ENCODE measurements at regions not wholly inside any gene's neighbourhood (a gene's known extent, or its start where the extent isn't known, plus 50 kb on each side); places are given as distances from the start of the nearest gene placed in this dataset.

- Histone ChIP-seq H3K9ac (ENCODE audit: low read length) (no peak overlapping the region), H3K9me3 (ENCODE audit: control insufficient read depth, low read depth, low read length) (peaks cover 7% of the 10 kb centered on the region), H3K4me1 (ENCODE audit: control insufficient read depth, low read depth, low read length) (peaks cover 7% of the 10 kb centered on the region), H3K27me3 (ENCODE audit: control insufficient read depth, insufficient read depth, low read length) (no peaks in the 10 kb centered on the region), H3K4me3 (ENCODE audit: low read length) (no peak overlapping the region), H3K27ac (ENCODE audit: low read length) (no peak overlapping the region), H3K36me3 (ENCODE audit: control insufficient read depth, low read depth, low read length) (no peaks in the 10 kb centered on the region)
Observed at GRCh38 chr18:27447930-27448329, 262.8 kb upstream of the CHST9 start.

DNA sequence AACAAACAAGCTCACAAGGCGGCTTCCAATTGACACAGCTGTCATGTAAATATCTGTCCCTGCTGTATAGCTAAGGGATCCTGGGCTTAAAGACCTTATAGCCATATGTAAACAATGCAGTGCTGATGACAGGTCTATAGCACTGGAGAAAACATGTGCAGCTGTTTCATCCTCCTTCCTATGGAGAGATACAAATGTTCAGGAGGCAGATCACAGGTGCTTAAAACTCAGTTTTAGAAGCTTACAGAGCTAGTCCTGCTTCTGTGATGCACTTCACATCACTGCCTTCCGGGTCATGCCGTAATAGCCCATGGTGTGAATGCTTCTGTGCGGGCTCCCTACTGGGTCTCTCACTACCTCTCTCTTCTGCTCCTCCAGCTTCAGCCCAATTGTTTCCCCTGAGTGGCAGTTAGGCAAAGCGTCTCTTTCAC is 262.4 kb upstream of the CHST9 start:
- no peak overlapping the region for H3K4me3 ChIP-seq (ENCODE audit: low read length)

GRCh38 chr18:27430595-27430994 is 245.5 kb upstream of the CHST9 start:
- Histone ChIP-seq H3K4me1 (ENCODE audit: control insufficient read depth, low read depth, low read length) (no peaks in the 10 kb centered on the region), H3K9me3 (ENCODE audit: control insufficient read depth, low read depth, low read length) (no peaks in the 10 kb centered on the region), H3K9ac (ENCODE audit: low read length) (no peak overlapping the region), H3K27me3 (ENCODE audit: control insufficient read depth, insufficient read depth, low read length) (no peaks in the 10 kb centered on the region), H3K4me3 (ENCODE audit: low read length) (no peak overlapping the region), H3K36me3 (ENCODE audit: control insufficient read depth, low read depth, low read length) (no peaks in the 10 kb centered on the region), H3K27ac (ENCODE audit: low read length) (no peak overlapping the region)

More for the DNA sequence above, 262.4 kb upstream of the CHST9 start:
- Histone ChIP-seq H3K27ac (ENCODE audit: low read length) (no peak overlapping the region), H3K9ac (ENCODE audit: low read length) (no peak overlapping the region), H3K27me3 (ENCODE audit: control insufficient read depth, insufficient read depth, low read length) (no peaks in the 10 kb centered on the region), H3K9me3 (ENCODE audit: control insufficient read depth, low read depth, low read length) (peaks cover 7% of the 10 kb centered on the region), H3K4me1 (ENCODE audit: control insufficient read depth, low read depth, low read length) (peaks cover 7% of the 10 kb centered on the region), H3K36me3 (ENCODE audit: control insufficient read depth, low read depth, low read length) (no peaks in the 10 kb centered on the region)

DNA sequence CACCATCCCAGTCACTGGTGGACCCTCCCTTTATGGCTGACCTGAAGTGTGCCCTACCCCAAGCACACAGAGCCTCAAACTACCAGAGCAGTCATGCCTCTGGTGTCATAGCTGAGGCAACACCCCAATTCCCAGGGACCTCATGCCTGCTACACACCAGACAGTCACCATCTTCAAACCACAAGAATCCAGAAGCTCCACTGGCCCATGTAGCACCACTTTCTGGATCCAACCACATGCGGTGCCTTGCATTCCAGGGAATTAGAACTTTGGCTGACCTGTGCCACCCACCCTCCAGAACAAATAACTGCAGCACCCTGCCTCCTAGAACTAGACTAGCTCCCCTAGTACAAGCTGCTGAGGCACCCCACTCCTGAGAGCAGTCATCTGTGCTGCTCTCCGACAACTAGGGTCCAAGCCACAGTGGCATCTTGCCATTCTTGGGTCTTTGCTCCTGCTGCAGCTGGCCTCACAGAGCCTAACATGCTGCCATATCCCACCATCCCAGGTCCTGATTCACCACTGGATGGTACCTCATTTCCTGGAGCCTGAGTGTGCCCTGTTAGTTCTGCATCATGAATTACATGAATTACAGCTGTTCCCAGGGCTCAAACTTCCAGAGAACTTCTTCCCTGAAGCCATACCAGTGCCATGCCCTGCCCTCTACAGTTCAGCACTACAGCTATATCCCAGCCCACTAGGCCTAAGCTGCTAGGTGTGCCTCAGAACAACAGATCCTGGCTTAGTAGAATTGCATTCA is 243.8 kb upstream of the CHST9 start:
- H3K9me3 ChIP-seq (ENCODE audit: control insufficient read depth, low read depth, low read length), result no peaks in the 10 kb centered on the region
- no peaks in the 10 kb centered on the region for H3K36me3 ChIP-seq (ENCODE audit: control insufficient read depth, low read depth, low read length)
- H3K4me3 ChIP-seq (ENCODE audit: low read length), result no peak overlapping the region
- no peaks in the 10 kb centered on the region for H3K27me3 ChIP-seq (ENCODE audit: control insufficient read depth, insufficient read depth, low read length)
- H3K9ac ChIP-seq (ENCODE audit: low read length), result no peak overlapping the region
- H3K27ac ChIP-seq (ENCODE audit: low read length), result no peak overlapping the region
- no peaks in the 10 kb centered on the region for H3K4me1 ChIP-seq (ENCODE audit: control insufficient read depth, low read depth, low read length)

DNA sequence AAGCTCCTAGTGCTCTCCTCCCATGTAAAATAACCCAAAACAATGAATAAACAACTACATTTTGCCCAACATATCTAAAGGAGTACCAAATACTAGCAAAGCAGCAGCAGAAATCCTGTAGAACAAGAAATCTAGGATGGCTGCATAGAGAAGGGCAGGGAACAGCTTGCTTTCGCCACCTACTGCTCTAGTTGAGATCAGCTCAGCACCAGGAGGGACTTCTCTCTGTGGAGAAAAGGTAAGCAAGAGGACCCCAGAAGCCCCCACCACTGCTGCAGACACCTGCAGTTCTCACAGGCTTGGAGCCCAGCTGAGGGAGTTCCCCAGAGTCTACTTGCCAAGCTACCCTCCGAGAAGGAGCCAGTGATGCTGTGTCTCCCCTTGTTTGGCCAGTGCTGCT is 243.0 kb upstream of the CHST9 start:
- H3K9ac ChIP-seq (ENCODE audit: low read length), result no peak overlapping the region

GRCh38 chr18:27423581-27423980 is 238.5 kb upstream of the CHST9 start:
- Histone ChIP-seq H3K36me3 (ENCODE audit: control insufficient read depth, low read depth, low read length) (no peaks in the 10 kb centered on the region), H3K4me3 (ENCODE audit: low read length) (no peak overlapping the region), H3K4me1 (ENCODE audit: control insufficient read depth, low read depth, low read length) (no peaks in the 10 kb centered on the region), H3K9me3 (ENCODE audit: control insufficient read depth, low read depth, low read length) (no peaks in the 10 kb centered on the region), H3K9ac (ENCODE audit: low read length) (no peak overlapping the region), H3K27ac (ENCODE audit: low read length) (no peak overlapping the region), H3K27me3 (ENCODE audit: control insufficient read depth, insufficient read depth, low read length) (no peaks in the 10 kb centered on the region)

More for the DNA sequence above, 243.0 kb upstream of the CHST9 start:
- Histone ChIP-seq H3K9me3 (ENCODE audit: control insufficient read depth, low read depth, low read length) (no peaks in the 10 kb centered on the region), H3K27ac (ENCODE audit: low read length) (no peak overlapping the region), H3K36me3 (ENCODE audit: control insufficient read depth, low read depth, low read length) (no peaks in the 10 kb centered on the region), H3K4me1 (ENCODE audit: control insufficient read depth, low read depth, low read length) (no peaks in the 10 kb centered on the region), H3K27me3 (ENCODE audit: control insufficient read depth, insufficient read depth, low read length) (no peaks in the 10 kb centered on the region), H3K4me3 (ENCODE audit: low read length) (no peak overlapping the region)

DNA sequence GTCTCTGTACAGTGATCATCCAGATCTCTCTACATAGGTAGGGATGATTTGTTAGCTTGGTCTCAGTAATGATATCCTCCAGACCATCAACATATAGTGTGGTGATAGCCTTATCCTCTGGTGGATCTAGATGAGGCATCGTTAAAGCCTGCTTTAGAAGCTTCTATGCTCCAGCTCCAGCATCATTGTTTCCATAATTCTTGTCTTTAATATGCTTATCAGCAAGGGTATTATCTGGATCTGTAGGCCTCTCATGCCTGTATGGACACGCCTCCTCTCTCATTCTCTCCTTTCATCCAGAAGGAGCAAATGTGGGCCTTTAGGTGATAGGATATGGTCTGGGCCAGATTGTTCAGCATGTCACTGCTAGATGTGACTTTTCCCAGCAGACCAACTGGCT is 234.5 kb upstream of the CHST9 start:
- Histone ChIP-seq H3K4me1 (ENCODE audit: control insufficient read depth, low read depth, low read length) (peaks cover 2% of the 10 kb centered on the region), H3K27ac (ENCODE audit: low read length) (no peak overlapping the region), H3K9me3 (ENCODE audit: control insufficient read depth, low read depth, low read length) (no peaks in the 10 kb centered on the region), H3K9ac (ENCODE audit: low read length) (no peak overlapping the region), H3K4me3 (ENCODE audit: low read length) (no peak overlapping the region), H3K36me3 (ENCODE audit: control insufficient read depth, low read depth, low read length) (no peaks in the 10 kb centered on the region), H3K27me3 (ENCODE audit: control insufficient read depth, insufficient read depth, low read length) (no peaks in the 10 kb centered on the region)

GRCh38 chr18:27415495-27415894 is 230.4 kb upstream of the CHST9 start:
- Histone ChIP-seq H3K4me1 (ENCODE audit: control insufficient read depth, low read depth, low read length) (peaks cover 17% of the 10 kb centered on the region), H3K27me3 (ENCODE audit: control insufficient read depth, insufficient read depth, low read length) (no peaks in the 10 kb centered on the region), H3K36me3 (ENCODE audit: control insufficient read depth, low read depth, low read length) (no peaks in the 10 kb centered on the region), H3K9ac (ENCODE audit: low read length) (no peak overlapping the region), H3K4me3 (ENCODE audit: low read length) (no peak overlapping the region), H3K9me3 (ENCODE audit: control insufficient read depth, low read depth, low read length) (no peaks in the 10 kb centered on the region), H3K27ac (ENCODE audit: low read length) (no peak overlapping the region)

GRCh38 chr18:27414682-27415081 is 229.6 kb upstream of the CHST9 start:
- no peaks in the 10 kb centered on the region for H3K27me3 ChIP-seq (ENCODE audit: control insufficient read depth, insufficient read depth, low read length)
- H3K4me1 ChIP-seq (ENCODE audit: control insufficient read depth, low read depth, low read length), result peaks cover 17% of the 10 kb centered on the region
- no peak overlapping the region for H3K9ac ChIP-seq (ENCODE audit: low read length)
- no peak overlapping the region for H3K27ac ChIP-seq (ENCODE audit: low read length)
- H3K9me3 ChIP-seq (ENCODE audit: control insufficient read depth, low read depth, low read length), result no peaks in the 10 kb centered on the region
- no peak overlapping the region for H3K4me3 ChIP-seq (ENCODE audit: low read length)
- no peaks in the 10 kb centered on the region for H3K36me3 ChIP-seq (ENCODE audit: control insufficient read depth, low read depth, low read length)

DNA sequence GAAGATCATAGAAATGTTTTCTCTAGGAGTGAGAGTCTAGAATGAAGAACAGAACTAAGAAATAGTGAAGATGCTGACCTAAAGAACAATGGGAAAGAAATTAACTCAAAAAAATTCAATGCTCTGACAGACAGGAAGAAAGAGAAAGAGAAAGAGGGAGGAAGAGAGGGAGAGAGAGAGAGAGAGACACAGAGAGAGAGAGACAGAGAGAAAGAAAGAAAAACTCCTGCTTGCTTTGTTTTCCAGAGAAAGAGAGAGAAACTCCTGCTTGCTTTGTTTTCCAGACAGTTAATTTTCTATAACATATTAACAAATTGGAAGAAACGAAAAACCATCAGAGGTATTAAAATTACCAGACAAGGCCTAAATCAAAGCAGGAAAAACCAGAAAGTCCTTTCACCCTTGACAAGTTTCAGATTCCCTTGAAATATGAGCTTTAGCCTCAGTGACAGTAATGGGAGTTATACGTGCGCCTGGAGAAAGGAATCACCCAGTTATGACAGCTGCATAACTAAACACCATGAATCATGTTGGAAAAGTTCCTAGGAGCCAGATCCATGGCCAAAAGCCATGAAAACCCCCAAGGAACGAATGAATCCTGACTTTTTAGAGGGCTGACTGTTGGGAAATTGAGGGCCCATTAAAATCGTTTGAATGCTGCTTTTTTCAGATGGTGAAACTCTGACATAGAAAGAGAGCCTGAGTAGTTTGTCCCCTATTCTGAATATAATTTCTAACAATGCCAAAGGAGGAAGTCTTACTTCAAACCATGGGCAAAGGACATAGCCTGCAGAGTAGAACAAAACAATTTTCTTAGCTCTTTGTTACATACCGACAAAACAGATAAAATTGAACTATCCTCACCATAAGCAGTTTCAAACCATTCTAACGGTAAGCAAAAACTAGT is 228.6 kb upstream of the CHST9 start:
- H3K9ac ChIP-seq (ENCODE audit: low read length), result no peak overlapping the region
- no peak overlapping the region for H3K4me3 ChIP-seq (ENCODE audit: low read length)
- no peaks in the 10 kb centered on the region for H3K36me3 ChIP-seq (ENCODE audit: control insufficient read depth, low read depth, low read length)
- H3K9me3 ChIP-seq (ENCODE audit: control insufficient read depth, low read depth, low read length), result no peaks in the 10 kb centered on the region
- H3K27ac ChIP-seq (ENCODE audit: low read length), result no peak overlapping the region
- H3K4me1 ChIP-seq (ENCODE audit: control insufficient read depth, low read depth, low read length), result peaks cover 17% of the 10 kb centered on the region
- H3K27me3 ChIP-seq (ENCODE audit: control insufficient read depth, insufficient read depth, low read length), result no peaks in the 10 kb centered on the region

DNA sequence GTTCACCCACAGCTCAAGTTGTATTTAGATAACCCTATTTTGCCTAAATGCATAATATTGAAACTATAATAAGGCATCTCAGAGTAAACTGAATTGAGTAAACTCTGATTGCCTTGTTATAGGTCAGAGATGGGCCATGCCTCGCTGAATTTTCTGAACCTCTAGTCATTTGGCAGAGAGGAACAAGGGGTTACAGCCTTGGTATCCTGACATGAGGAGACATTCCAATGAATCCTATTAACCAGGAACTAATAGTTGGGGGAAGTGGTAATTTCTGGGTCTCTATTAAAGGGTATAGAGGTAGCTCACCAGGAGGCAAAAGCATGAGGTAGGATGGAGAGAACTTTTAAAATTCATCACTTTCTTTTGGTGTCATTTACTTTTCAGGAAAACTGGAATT is 227.4 kb upstream of the CHST9 start:
- Histone ChIP-seq H3K9ac (ENCODE audit: low read length) (no peak overlapping the region), H3K27me3 (ENCODE audit: control insufficient read depth, insufficient read depth, low read length) (no peaks in the 10 kb centered on the region), H3K4me1 (ENCODE audit: control insufficient read depth, low read depth, low read length) (peaks cover 17% of the 10 kb centered on the region), H3K4me3 (ENCODE audit: low read length) (no peak overlapping the region), H3K9me3 (ENCODE audit: control insufficient read depth, low read depth, low read length) (no peaks in the 10 kb centered on the region), H3K27ac (ENCODE audit: low read length) (no peak overlapping the region), H3K36me3 (ENCODE audit: control insufficient read depth, low read depth, low read length) (no peaks in the 10 kb centered on the region)

Data from iPS-18a (cell line).